ENCODE measurements at regions not wholly inside any gene's neighbourhood (a gene's known extent, or its start where the extent isn't known, plus 50 kb on each side); places are given as distances from the start of the nearest gene placed in this dataset.
"Not testable (repeated sequence)": the region's sequence is repeated elsewhere in the genome, so short reads cannot be mapped to it uniquely, and the experiment has no call there.

DNA sequence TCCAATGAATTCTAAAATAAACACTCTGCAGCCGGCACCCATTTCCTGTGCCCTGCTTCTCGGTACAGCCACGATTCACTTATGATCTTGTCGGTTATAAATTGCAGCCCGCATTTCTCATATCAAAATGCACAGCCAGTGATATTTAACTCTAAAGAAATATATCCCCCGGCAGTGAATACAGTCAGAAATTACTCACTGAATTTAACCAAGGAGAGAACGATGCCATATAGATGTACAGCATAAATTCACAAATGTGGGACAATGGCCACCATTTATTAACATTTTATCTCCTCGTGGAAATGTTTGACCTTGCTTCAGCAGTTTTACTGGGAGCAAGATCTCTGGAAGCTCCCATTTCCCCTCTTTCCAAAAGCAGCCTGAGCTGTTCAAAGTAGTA is 1517.8 kb downstream of the BRD1 start:
- DNase-seq, result no peak

DNA sequence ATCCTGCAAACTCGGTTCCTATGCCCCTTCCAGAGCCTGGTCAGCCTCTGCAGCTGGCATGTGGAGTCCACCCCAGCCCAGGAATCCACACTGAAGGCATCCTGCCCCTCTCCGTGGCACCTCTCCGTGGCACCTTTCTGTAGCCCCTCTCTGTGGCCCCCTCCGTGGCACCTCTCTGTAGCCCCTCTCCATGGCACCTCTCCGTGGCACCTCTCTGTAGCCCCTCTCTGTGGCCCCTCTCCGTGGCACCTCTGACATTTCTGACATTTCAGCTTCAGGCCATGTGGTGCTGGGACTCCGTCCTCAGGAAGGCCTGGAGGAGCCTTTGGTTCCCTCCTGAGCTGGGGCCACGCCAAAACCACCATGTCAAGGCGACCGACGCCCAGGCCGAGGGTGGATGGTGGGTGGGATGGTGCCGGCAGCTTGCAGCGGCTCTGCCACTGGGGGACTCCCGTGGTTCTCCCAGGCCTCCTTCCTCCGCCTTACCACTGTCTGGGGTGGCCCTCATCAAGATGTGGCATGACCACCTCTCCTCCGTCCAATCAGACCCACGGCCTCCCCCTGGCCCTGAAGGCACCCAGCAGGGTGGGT is 1518.5 kb downstream of the BRD1 start:
- no peak for DNase-seq

DNA sequence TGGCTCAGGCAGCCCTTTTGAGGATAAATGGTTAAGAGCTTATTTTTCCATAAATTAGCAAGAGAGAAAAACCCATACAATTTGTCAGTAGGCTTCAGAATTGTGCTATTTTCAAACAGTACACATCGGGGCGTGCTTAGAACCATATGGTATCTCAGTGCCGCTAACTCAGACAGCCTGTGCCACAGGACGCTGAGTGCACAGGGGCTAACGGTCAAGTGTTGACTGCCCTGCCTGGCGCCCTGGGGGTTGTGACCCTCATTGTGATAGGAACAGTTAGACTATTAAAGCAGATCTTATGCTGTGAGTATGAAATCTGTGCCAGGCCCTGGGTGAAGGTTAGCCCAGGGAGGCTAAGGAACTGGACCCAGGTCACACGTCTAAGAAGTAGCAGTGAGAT is 1519.7 kb downstream of the BRD1 start:
- DNase-seq, result no peak

DNA sequence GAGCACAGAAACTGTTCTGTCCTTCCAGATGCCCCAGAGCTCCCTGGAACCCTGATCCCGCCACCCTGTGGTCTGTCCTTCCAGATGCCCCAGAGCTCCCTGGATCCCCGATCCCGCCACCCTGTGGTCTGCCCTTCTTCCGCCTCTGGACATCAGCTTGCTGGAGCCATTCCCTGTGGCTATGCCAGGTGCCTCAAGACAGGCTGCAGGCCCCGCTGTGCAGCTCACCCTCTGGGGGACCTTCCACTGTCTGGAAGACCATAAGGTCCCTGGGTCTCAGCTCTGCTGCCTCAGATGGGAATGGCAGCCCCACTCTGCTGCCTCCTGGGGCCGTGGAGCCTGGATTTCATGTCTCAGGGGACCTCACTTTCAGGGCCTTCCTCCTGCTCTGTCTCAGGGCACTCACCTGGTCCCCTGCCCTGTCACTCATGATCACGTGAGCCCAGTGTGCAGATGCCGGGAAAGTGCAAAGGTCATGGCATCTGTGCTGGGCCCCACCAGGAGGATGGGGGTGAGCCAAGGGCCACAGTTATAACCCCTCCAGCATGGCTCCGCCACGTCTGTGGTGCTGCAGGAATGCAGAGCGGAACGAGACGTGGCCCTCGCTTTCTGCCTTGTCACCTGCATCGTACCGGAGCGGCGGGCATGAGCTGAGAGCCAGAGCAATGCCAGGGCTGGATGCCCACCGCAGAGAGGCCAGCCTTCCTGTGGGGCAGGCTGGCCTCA is 1520.7 kb downstream of the BRD1 start:
- no peak for DNase-seq

DNA sequence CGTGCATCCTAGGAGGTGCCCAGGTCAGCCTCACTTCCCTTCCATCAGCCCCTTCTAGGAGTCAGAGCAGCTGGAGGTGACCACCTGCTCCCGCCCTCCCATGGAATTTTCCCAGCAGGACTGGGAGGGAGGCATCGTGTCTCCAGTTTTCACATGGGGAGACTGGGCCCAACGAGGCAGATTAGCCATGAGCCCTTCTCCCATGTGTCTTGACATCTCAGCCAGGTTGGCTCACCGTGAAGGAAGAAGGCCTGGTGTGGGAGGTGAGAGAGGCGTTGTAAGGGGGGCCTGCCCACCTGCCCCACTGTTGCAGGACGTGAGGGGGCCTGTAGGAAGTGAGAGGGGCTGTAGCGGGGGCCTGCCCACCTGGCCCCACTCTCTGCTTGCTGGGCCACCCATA is 1521.4 kb downstream of the BRD1 start:
- no peak for DNase-seq

DNA sequence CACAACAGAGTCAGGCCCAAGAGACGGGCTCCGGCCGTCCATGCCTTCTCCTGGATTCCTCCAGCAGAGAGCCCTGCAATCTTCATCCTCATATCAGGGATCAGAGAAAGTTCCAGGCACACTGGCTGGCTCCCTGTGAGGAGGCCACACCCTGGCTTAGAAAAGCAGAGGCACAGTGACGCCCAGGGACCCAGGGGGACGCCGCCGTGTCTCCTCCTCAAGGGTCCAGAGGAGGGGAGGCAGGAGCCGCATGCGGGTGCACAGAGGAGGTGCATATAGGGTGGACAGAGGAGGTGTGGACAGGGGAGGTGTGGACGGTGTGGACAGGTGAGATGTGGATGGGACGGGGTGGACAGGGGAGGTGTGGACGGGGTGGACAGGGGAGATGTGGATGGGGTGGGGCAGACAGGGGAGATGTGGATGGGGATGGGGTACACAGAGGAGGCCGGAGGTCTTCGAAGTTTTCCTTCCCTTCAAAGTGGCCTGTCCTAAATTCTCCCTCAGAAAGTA is 1521.9 kb downstream of the BRD1 start:
- DNase-seq, result no peak

DNA sequence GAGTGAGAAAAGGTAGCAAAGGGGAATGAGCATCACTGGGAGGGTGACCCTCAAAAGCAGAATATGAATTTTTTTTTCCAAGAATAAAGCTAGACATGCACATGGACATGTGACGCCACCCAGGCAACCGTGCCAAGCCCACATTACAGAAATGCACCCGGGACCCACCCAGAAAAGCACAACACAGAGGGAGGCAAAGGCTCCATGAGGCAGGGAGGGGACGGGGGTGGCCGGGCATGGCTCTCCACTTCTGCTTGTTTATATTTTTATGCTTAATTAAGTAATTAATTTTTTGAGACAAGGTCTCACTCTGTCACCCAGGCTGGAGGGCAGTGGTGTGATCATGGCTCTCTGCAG is 1524.3 kb downstream of the BRD1 start:
- no peak for DNase-seq

DNA sequence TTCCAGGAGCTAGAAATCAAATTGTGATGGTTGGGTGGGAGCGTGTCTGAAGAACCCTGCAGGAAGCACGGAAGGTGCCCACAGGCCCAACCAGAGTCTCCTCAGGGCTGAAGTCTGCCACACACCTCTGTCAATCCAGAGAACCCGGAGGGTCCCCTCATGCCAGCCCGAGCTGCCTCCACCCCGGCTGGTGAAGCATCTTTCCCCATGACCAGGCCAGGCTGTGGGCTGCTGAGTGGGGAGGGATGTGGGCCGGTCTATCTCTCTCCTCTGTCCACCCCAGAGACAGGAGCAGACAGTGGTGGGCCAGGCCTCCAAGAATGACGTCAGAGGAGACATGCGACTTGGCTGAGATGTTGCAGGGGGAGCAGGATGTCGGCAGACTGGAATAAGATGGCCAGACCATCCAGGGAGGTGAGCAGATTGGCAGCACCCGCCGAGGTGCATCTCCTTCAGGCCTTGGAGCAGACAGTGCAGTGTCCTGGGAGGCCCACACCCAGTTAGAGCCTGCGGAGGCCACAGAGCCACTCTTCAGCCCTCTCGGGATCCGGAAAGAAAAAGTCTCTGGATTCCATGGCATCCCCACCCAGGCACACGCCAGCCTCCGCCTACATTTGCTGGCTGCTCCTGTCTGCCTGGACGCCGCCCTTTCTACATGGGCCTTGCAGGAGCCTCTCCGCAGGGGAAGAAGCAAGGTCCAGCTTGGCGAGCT is 1524.9 kb downstream of the BRD1 start:
- no peak for DNase-seq

DNA sequence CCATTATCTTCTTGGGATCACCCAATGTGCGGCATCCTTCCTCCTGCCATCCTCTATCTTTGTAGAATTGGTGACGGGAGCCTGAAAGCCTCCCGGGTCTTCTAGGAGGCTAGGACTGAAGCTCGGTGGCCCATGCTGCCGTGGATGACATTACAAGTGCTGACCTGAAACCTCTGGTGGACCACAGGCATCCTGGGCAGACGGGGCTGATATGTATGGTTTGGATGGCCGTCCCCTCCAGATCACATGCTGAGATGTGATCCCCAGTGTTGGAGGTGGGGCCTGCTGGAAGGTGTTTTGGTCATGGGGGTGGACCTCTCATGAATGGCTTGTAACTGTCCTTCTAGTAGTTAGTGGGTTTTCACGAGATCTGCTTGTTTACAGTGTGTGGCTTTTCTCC is 1525.8 kb downstream of the BRD1 start:
- no peak for DNase-seq

DNA sequence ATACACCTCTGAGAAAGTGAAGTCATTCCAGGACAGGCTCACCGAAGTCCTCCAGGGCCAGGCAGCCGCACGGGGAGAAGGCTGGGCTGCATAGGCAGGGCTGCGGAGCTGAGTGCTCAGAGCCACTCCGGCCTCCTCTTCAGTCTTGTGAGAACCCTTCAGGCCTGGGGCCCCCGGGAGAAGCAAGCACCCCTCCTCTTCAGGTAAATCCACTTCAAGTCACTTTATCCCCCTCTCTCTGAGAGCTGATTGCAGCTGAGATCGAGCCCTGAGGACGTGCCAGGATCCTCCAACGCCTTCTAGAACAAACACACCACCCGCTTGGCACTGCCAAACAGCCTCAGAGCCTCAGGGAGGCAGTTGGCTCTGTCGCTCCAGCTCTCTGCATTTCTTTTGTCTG is 1526.3 kb downstream of the BRD1 start:
- no peak for DNase-seq

DNA sequence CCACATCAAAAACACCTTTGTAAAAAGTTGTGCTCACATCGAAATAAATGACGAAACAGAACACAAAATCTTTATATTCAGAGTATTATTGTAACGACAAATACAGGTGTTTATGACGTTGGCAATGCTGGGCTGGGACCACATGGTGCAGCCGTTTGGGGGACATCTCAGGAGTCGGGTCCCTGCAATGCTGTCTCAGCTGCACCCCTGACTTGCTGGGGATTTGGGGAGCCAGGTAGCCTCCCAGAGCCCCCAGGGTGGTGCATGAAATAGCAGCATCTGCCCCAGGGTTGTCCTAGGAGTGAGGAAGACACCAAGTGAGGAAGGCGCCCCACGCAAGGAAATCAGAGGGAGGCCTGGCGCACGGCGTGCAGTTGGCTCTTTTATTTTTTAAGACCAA is 1526.8 kb downstream of the BRD1 start:
- DNase-seq, result no peak

DNA sequence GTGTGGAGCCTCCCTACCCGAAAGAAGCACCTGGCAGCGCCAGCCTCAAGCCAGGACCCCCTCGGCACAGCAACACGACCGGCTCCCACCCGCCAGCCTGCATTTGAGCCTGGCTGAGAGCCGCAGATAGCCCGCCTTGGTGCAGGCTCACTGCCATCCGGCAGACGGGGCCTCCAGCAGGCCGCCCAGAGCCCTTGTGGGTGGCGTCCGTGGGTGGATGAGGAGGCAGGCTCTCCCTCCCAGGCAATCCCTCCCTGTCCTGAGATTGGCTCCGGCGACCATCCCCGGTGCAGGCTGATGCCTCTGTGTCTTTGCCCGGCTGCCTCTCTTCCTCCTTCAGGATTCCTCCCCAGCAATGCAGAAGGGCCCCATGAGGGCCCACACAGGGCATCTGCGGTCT is 1527.9 kb downstream of the BRD1 start:
- DNase-seq, result no peak

DNA sequence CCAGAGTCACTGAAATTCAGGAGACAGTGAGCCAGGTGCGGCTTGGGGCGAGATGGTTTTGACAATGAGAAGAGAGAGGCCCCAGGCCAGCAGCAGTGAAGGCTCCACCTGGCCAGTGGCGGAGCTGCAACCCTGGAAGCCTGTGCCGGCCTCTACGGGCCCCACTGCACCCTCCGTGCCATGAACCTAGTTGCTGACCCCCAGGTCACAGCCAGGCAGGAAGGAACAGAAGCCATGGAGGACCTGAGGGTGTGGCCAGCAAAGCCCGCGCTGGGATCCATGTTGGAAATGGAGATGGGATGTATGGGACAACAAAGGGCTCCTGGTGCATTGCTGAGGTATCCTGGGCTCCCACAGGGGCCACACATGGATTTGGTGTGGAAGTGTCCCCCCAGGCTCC is 1528.5 kb downstream of the BRD1 start:
- no peak for DNase-seq

DNA sequence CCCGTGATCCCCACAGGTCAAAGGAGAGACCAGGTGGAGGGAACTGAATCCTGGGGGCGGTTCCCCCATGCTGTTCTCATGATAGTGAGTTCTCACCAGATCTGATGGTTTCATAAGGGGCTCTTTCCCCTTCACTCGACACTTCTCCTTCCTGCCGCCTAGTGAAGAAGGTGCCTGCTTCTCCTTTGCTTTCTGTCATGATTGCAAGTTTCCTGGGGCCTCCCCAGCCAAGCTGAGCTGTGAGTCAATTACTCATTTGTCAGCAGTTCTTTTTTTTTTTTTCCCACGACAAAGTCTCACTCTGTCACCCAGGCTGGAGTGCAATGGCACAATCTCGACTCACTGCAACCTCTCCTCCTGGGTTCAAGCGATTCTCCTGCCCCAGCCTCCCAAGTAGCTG is 1530.4 kb downstream of the BRD1 start:
- no peak for DNase-seq

DNA sequence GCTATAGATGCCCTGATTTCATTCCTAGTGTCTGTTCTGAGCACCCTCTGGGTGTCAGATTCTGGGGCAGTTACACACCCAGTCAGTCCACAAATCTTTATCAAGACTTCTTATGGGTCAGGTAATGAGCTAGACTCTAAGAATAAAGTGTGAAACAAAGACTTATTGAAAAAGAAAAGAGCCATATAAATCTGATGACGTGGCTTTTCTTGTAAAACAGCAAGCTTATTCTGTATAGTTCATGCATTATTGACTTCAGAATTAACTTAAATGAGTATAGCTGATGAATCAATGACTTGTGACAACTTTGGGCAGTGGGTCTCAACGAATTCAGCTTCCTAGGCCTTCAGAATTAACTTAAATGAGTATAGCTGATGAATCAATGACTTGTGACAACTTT is 1527.5 kb downstream of the TBC1D22A start:
- DNase-seq, result not testable (repeated sequence)

DNA sequence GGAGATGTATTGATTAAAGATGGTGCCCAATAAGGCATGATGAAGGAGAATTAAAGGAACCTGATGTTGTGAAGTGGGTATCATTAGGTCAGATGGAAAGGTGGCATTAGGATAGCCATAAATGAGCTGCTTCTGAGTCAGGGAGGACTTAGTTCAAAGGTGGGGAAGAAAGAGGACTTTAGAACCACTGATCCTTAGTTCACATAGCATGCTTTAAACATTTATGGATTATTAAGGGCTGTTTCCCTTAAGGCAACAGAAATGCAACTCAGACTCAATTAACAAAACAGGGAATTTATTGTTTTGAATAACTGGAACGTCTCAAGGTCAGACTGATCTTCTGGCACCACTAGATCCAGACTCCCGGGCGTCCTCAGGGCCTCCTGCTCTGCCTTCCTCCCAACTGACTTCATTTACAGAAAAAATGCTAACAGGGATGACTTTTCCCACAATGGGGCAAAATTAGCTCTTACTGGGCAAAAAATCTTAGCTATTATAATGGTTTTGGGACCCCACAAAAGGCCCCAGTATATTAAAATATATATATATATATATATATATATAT is 1526.0 kb downstream of the TBC1D22A start:
- DNase-seq, result no peak

DNA sequence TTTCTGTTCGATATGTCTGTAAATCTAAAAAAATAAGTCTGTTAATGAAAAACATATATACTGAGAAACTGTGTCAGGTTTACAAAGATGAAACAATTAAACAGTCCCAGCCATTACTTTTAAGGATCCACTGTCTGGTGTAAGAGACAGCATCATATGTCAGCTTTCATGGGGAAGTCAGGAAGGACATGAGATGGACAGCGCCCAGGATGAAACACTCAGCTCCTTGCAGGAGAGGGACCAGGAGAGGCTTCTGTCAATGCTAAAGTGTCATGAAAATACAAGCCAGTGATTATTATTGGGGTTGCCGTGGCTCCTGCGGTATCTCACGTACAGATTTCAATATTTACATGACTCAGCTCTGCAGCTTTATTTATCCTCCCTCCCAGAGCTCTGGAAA is 1524.6 kb downstream of the TBC1D22A start:
- DNase-seq, result no peak

DNA sequence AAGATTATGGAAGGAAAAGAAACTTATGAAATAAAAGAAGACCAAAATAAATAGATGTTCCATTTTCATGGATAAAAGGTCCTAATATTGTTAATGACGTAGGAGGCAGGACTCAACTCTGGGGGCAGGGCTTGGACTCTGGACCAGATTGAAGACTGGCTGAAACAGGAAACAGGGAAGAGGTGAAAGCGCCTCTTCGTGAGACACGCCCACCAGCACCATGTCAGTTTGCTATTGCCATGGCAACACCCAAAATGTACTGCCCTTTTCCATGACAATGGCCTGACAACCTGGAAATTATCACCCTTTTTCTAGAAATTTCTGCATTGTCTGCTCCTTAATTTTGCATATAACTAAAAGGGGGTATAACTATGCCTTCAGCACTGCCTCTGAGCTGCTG is 1522.2 kb downstream of the TBC1D22A start:
- DNase-seq, result no peak

DNA sequence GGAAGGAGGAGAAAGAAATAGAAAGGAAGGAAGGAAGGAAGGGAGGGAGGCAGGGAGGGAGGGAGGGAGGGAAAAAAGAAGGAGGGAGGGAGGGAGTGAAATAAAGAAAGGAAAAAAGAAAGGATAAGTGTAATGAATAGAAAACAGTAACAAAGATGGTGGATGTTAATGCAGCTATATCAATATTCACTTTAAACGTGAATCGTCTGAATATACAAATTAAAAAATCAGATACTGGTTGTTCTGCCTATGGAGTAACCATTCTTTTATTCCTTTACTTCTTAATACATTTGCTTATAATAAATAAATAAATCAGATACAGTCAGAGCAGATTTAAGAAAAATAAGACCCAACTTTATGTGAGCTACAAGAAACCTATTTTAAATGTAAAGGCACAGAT is 1520.4 kb downstream of the TBC1D22A start:
- DNase-seq, result no peak

DNA sequence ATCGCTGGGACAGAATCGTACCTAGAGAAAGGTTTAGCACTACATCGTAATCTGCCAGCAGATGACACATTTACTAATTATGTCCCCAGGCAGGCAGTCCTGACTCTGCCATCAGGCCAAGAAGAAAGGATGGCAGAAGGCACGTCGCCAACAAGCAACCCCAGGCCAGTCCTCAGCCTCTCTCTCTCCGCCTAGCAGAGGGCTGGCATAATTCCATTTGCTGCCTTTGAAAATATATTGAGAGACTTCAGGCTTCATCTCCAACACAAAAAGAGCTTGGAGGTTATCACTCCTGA is 1517.0 kb downstream of the TBC1D22A start:
- DNase-seq, result no peak

DNA sequence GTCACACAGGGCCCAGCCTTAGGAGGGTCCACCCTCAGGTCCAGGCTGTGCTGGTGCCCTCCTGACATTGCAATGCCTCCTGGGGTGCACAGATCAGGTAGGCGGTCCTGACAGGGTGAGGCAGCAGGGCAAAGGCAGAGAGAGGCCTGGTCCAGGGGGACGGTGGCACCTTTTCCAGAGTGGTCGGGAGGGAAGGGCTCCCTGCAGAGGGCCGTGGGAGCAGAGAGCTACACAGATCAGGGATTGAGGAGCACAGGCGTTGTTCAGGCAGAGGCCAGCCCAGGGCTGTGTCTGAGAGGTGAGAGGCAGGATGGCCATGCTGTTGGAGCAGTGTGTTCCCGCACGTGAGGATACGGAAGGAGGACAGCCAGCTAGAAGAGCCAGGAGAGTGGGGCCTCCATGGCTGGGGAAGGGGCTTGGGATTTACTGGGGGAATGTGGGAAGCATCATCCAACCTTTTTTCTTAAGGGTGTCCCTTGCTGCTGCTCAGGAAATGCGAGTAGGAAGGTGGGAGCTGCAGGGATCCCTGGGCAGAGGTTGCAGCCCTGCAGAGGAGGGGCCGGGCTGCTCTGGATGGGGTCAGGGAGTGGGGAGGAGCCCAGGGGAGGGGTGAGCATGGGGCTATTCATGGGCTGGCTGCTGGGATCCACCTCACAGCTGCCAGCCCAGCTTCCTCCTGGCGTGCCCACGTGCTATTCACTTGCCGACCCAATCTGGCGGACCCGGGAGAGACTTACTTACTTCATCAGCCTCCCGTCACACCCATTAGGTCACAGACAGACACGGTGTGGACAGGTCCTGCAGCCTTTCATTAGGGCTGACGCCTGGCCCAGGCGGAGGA is 1516.4 kb downstream of the TBC1D22A start:
- DNase-seq, result no peak

DNA sequence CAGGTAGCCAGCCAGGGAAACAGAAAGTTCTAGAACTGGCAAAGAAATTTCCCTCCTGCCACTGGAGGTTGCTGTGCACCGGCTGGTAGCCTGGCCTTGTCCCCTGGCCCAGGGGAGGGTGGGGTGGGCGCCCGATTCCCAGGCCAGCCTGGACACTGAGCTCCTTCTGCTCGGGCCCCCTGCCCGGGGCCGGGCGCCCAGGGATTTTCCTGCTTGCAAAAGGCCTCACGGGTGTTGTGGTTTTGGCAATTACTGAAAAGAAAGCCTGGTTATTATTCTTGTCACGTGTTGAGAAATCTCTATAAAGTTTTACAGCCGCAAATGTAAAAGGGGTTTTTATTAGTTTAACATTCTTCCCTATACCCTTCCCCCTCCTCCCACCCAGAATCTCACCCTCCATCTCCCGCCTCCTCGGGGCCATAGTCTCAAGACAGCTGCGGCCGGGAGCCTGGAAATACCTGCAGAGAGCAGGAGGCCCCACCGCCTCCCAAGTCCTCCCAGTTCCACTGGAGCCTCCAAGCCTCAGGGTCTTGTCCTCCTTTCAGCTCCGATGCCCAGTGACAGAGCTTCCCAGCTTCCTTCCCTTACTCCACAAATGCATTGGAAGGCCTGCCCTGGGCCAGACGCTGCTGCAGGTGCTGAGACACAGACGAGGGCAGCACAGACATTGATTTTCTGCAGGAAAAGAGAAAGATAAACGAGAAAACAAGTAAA is 1515.6 kb downstream of the TBC1D22A start:
- no peak for DNase-seq
